ENCODE measurements at regions not wholly inside any gene's neighbourhood (a gene's known extent, or its start where the extent isn't known, plus 50 kb on each side); places are given as distances from the start of the nearest gene placed in this dataset.

GRCh38 chr2:120596191-120596811, 139.4 kb upstream of the GLI2 start:
- peak overlapping the region; percentile 76 for H3K27ac ChIP-seq
- peaks cover 49 to 52% of the 10 kb centered on the region in 2 experiments for H3K4me1 ChIP-seq (ENCODE audit: control insufficient read depth in 1 of 2, insufficient read depth in 1 of 2, low read depth in 1 of 2, low read length in 1 of 2)
- peak overlapping the region; percentile 51 to 56 for H3K4me3 ChIP-seq (ENCODE audit: low read depth in 1 of 2, low read length in 1 of 2)
- peaks cover 5% of the 10 kb centered on the region for H3K27me3 ChIP-seq
- no peak for TF ChIP-seq CTCF (IDR thresholded peaks at IDR 0.05)
- H3K36me3 ChIP-seq, result no peaks in the 10 kb centered on the region
- no peaks in the 10 kb centered on the region for H3K9me3 ChIP-seq

GRCh38 chr2:120596990-120597594, 138.6 kb upstream of the GLI2 start:
- H3K27ac ChIP-seq, result peak overlapping the region; percentile 76
- peak overlapping the region; percentile 51 to 56 for H3K4me3 ChIP-seq (ENCODE audit: low read depth in 1 of 2, low read length in 1 of 2)
- H3K9me3 ChIP-seq, result no peaks in the 10 kb centered on the region
- no peak for TF ChIP-seq CTCF (IDR thresholded peaks at IDR 0.05)
- H3K4me1 ChIP-seq (ENCODE audit: control insufficient read depth in 1 of 2, insufficient read depth in 1 of 2, low read depth in 1 of 2, low read length in 1 of 2), result peaks cover 57 to 60% of the 10 kb centered on the region in 2 experiments
- no peaks in the 10 kb centered on the region for H3K36me3 ChIP-seq
- no peaks in the 10 kb centered on the region for H3K27me3 ChIP-seq

GRCh38 chr2:120597595-120598193, 138.0 kb upstream of the GLI2 start:
- Histone ChIP-seq H3K4me3 (ENCODE audit: low read depth in 1 of 2, low read length in 1 of 2) (peak overlapping the region; percentile 51 to 56), H3K4me1 (ENCODE audit: control insufficient read depth in 1 of 2, insufficient read depth in 1 of 2, low read depth in 1 of 2, low read length in 1 of 2) (peaks cover 62 to 66% of the 10 kb centered on the region in 2 experiments), H3K27me3 (no peaks in the 10 kb centered on the region), H3K27ac (peak overlapping the region; percentile 76), H3K36me3 (no peaks in the 10 kb centered on the region), H3K9me3 (no peaks in the 10 kb centered on the region)
- TF ChIP-seq CTCF (IDR thresholded peaks at IDR 0.05), result no peak

- Histone ChIP-seq H3K27me3 (no peaks in the 10 kb centered on the region), H3K4me1 (ENCODE audit: control insufficient read depth in 1 of 2, insufficient read depth in 1 of 2, low read depth in 1 of 2, low read length in 1 of 2) (peaks cover 62 to 66% of the 10 kb centered on the region in 2 experiments), H3K36me3 (no peaks in the 10 kb centered on the region), H3K4me3 (ENCODE audit: low read depth in 1 of 2, low read length in 1 of 2) (no peak overlapping the region), H3K27ac (peak overlapping the region; percentile 76), H3K9me3 (no peaks in the 10 kb centered on the region)
- no peak for TF ChIP-seq CTCF (IDR thresholded peaks at IDR 0.05)
These were observed 137.3 kb upstream of the GLI2 start for GRCh38 chr2:120598416-120598815.

- Histone ChIP-seq H3K36me3 (no peaks in the 10 kb centered on the region), H3K9me3 (no peaks in the 10 kb centered on the region), H3K27ac (peak overlapping the region; percentile 76), H3K27me3 (no peaks in the 10 kb centered on the region), H3K4me1 (ENCODE audit: control insufficient read depth in 1 of 2, insufficient read depth in 1 of 2, low read depth in 1 of 2, low read length in 1 of 2) (peaks cover 62 to 66% of the 10 kb centered on the region in 2 experiments), H3K4me3 (ENCODE audit: low read depth in 1 of 2, low read length in 1 of 2) (no peak overlapping the region)
- no peak for TF ChIP-seq CTCF (IDR thresholded peaks at IDR 0.05)
These were observed 136.6 kb upstream of the GLI2 start for GRCh38 chr2:120599072-120599471.

All from neutrophil (primary cell).